Inflammatory macrophage treated with lipopolysaccharide for 4 hours (primary cell): ENCODE measurements at regions not wholly inside any gene's neighbourhood (a gene's known extent, or its start where the extent isn't known, plus 50 kb on each side); places are given as distances from the start of the nearest gene placed in this dataset.
A peak's percentile ranks its signal among the peaks of the same experiment; 100 is the strongest.

Experiments
- DNase-seq: peaks from one replicate; pipeline ENCODE4 v3.0.0-alpha.2; 2020

GRCh38 chr14:85079842-85080730, 449.9 kb upstream of the FLRT2 start:
- DNase-seq, result no peak

- no peak for DNase-seq
Measured at GRCh38 chr14:85084344-85084743, 445.6 kb upstream of the FLRT2 start.

GRCh38 chr14:85085981-85086380, 444.0 kb upstream of the FLRT2 start:
- no peak for DNase-seq

GRCh38 chr14:85087201-85087600, 442.7 kb upstream of the FLRT2 start:
- DNase-seq, result no peak

GRCh38 chr14:85088192-85088591, 441.8 kb upstream of the FLRT2 start:
- DNase-seq, result peak; percentile 2

- DNase-seq, result no peak
Measured at GRCh38 chr14:85090681-85091080, 439.3 kb upstream of the FLRT2 start.

GRCh38 chr14:85093631-85094330, 436.2 kb upstream of the FLRT2 start:
- no peak for DNase-seq

- no peak for DNase-seq
Measured at GRCh38 chr14:85102591-85102990, 427.4 kb upstream of the FLRT2 start.

GRCh38 chr14:85106506-85106905, 423.4 kb upstream of the FLRT2 start:
- no peak for DNase-seq

GRCh38 chr14:85112762-85113161, 417.2 kb upstream of the FLRT2 start:
- no peak for DNase-seq

- no peak for DNase-seq
Measured at GRCh38 chr14:85115921-85116320, 414.0 kb upstream of the FLRT2 start.

GRCh38 chr14:85118274-85118673, 411.7 kb upstream of the FLRT2 start:
- DNase-seq, result no peak

- no peak for DNase-seq
Measured at GRCh38 chr14:85122690-85123089, 407.3 kb upstream of the FLRT2 start.

GRCh38 chr14:85123755-85124154, 406.2 kb upstream of the FLRT2 start:
- DNase-seq, result no peak

GRCh38 chr14:85124631-85125290, 405.2 kb upstream of the FLRT2 start:
- DNase-seq, result no peak

GRCh38 chr14:85125291-85125670, 404.7 kb upstream of the FLRT2 start:
- no peak for DNase-seq

- no peak for DNase-seq
Measured at GRCh38 chr14:85129921-85130320, 400.0 kb upstream of the FLRT2 start.

- DNase-seq, result no peak
Measured at GRCh38 chr14:85131226-85131922, 398.6 kb upstream of the FLRT2 start.

GRCh38 chr14:85142982-85143381, 387.0 kb upstream of the FLRT2 start:
- no peak for DNase-seq

GRCh38 chr14:85146779-85147178, 383.2 kb upstream of the FLRT2 start:
- no peak for DNase-seq

- no peak for DNase-seq
Measured at GRCh38 chr14:85150166-85150565, 379.8 kb upstream of the FLRT2 start.

GRCh38 chr14:85154714-85155113, 375.2 kb upstream of the FLRT2 start:
- no peak for DNase-seq

GRCh38 chr14:85156319-85156718, 373.6 kb upstream of the FLRT2 start:
- DNase-seq, result no peak
